ENCODE measurements at regions not wholly inside any gene's neighbourhood (a gene's known extent, or its start where the extent isn't known, plus 50 kb on each side); places are given as distances from the start of the nearest gene placed in this dataset.
"Not testable (repeated sequence)": the region's sequence is repeated elsewhere in the genome, so short reads cannot be mapped to it uniquely, and the experiment has no call there.

DNA sequence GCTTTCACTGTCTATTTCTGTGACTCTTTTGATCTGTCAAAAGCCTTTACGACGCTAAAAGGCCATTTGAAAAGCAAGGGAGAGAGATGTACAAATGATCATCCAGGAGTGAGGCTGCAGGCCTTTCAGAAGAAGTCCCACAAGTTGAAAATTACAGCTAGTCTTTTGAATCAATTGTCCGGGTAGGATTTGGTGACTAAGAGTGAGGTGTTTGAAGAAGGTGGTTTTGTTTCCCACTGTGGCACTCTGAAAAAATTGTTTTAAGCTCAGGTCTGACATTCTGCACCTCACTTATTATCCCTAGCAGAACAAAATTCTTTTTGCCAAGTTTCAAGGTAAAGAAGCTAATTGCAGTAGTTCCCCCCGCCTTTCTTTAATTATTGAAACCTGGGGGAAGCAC is 50.8 kb upstream of the TMEM108 start:
- DNase-seq (no peak), ATAC-seq (ENCODE audit: low FRiP score) (no peak)
- H3K27ac ChIP-seq (ENCODE audit: low read depth in 1 of 2, low read length in 2 of 2): no peak overlapping the region
- H3K36me3 ChIP-seq (ENCODE audit: control insufficient read depth in 1 of 2, insufficient read depth in 2 of 2, low read length in 1 of 2): no peaks in the 10 kb centered on the region
- H3K4me1 ChIP-seq (ENCODE audit: control insufficient read depth in 1 of 2, insufficient read depth in 2 of 2, low read length in 2 of 2): no peaks in the 10 kb centered on the region
- 90% methylated on average over 4 of the region's 4 CpGs for WGBS, 2 donors
- no peak overlapping the region for H3K4me3 ChIP-seq (ENCODE audit: low read length in 2 of 2)
- H3K9me3 ChIP-seq (ENCODE audit: control insufficient read depth, low read length): peaks cover 1% of the 10 kb centered on the region
- intact Hi-C loops (cut with DNase I): no loop called here
- no peaks in the 10 kb centered on the region for H3K27me3 ChIP-seq (ENCODE audit: control insufficient read depth in 1 of 2, insufficient read depth in 2 of 2, low read length in 1 of 2)

GRCh38 chr3:132984181-132984580 is 54.0 kb upstream of the TMEM108 start:
- Histone ChIP-seq H3K4me3 (ENCODE audit: low read length in 2 of 2) (no peak overlapping the region), H3K27ac (ENCODE audit: low read depth in 1 of 2, low read length in 2 of 2) (no peak overlapping the region), H3K4me1 (ENCODE audit: control insufficient read depth in 1 of 2, insufficient read depth in 2 of 2, low read length in 2 of 2) (no peaks in the 10 kb centered on the region), H3K36me3 (ENCODE audit: control insufficient read depth in 1 of 2, insufficient read depth in 2 of 2, low read length in 1 of 2) (no peaks in the 10 kb centered on the region), H3K9me3 (ENCODE audit: control insufficient read depth, low read length) (peaks cover 1% of the 10 kb centered on the region), H3K27me3 (ENCODE audit: control insufficient read depth in 1 of 2, insufficient read depth in 2 of 2, low read length in 1 of 2) (no peaks in the 10 kb centered on the region)
- 78 to 86% methylated on average over 1 of the region's 1 CpG for WGBS, 2 donors
- DNase-seq (no peak), ATAC-seq (ENCODE audit: low FRiP score) (no peak)
- intact Hi-C loops (cut with DNase I): no loop called here

- ATAC-seq (ENCODE audit: low FRiP score): no peak
Observed at GRCh38 chr3:132983143-132983770, 54.9 kb upstream of the TMEM108 start.

GRCh38 chr3:132981719-132982118 is 56.5 kb upstream of the TMEM108 start:
- H3K4me1 ChIP-seq (ENCODE audit: control insufficient read depth in 1 of 2, insufficient read depth in 2 of 2, low read length in 2 of 2): no peaks in the 10 kb centered on the region
- H3K4me3 ChIP-seq (ENCODE audit: low read length in 2 of 2): no peak overlapping the region
- WGBS, 2 donors: 71 to 83% methylated on average over 1 of the region's 1 CpG
- no peaks in the 10 kb centered on the region for H3K9me3 ChIP-seq (ENCODE audit: control insufficient read depth, low read length)
- DNase-seq: no peak
- intact Hi-C loops (cut with DNase I): no loop called here
- no peak for ATAC-seq (ENCODE audit: low FRiP score)
- no peaks in the 10 kb centered on the region for H3K27me3 ChIP-seq (ENCODE audit: control insufficient read depth in 1 of 2, insufficient read depth in 2 of 2, low read length in 1 of 2)
- no peak overlapping the region for H3K27ac ChIP-seq (ENCODE audit: low read depth in 1 of 2, low read length in 2 of 2)
- H3K36me3 ChIP-seq (ENCODE audit: control insufficient read depth in 1 of 2, insufficient read depth in 2 of 2, low read length in 1 of 2): no peaks in the 10 kb centered on the region

More at GRCh38 chr3:132983143-132983770, 54.9 kb upstream of the TMEM108 start:
- WGBS, 2 donors: 35 to 36% methylated on average over 1 of the region's 1 CpG
- intact Hi-C loops (cut with DNase I): no loop called here
- no peak overlapping the region for H3K27ac ChIP-seq (ENCODE audit: low read depth in 1 of 2, low read length in 2 of 2)
- peaks cover 1% of the 10 kb centered on the region for H3K9me3 ChIP-seq (ENCODE audit: control insufficient read depth, low read length)
- no peaks in the 10 kb centered on the region for H3K27me3 ChIP-seq (ENCODE audit: control insufficient read depth in 1 of 2, insufficient read depth in 2 of 2, low read length in 1 of 2)
- H3K4me1 ChIP-seq (ENCODE audit: control insufficient read depth in 1 of 2, insufficient read depth in 2 of 2, low read length in 2 of 2): no peaks in the 10 kb centered on the region
- no peak overlapping the region for H3K4me3 ChIP-seq (ENCODE audit: low read length in 2 of 2)
- H3K36me3 ChIP-seq (ENCODE audit: control insufficient read depth in 1 of 2, insufficient read depth in 2 of 2, low read length in 1 of 2): no peaks in the 10 kb centered on the region
- no peak for DNase-seq

DNA sequence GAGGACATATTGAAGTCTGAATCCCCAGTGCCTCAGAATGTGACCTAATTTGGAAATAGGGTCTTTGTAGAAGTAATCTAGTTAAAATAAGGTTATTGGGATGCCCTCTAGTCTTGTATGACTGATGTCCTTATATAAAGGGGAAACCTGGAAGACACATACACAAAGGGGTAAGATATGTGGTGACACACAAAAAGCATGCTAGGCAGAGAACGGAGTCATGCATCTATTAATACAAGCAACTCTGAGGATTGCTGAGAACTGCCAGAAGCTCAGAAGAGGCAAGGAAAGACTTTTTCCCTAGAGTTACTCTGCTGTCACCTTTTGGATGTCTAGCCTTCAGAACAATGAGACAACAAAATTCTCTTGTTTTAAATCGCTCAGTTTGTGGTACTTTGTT is 58.1 kb upstream of the TMEM108 start:
- ATAC-seq (ENCODE audit: low FRiP score) (no peak), DNase-seq (no peak)
- 76 to 81% methylated on average over 2 of the region's 2 CpGs for WGBS, 2 donors
- no peaks in the 10 kb centered on the region for H3K27me3 ChIP-seq (ENCODE audit: control insufficient read depth in 1 of 2, insufficient read depth in 2 of 2, low read length in 1 of 2)
- H3K27ac ChIP-seq (ENCODE audit: low read depth in 1 of 2, low read length in 2 of 2): no peak overlapping the region
- intact Hi-C loops (cut with DNase I): no loop called here
- H3K36me3 ChIP-seq (ENCODE audit: control insufficient read depth in 1 of 2, insufficient read depth in 2 of 2, low read length in 1 of 2): no peaks in the 10 kb centered on the region
- no peaks in the 10 kb centered on the region for H3K4me1 ChIP-seq (ENCODE audit: control insufficient read depth in 1 of 2, insufficient read depth in 2 of 2, low read length in 2 of 2)
- H3K4me3 ChIP-seq (ENCODE audit: low read length in 2 of 2): no peak overlapping the region
- H3K9me3 ChIP-seq (ENCODE audit: control insufficient read depth, low read length): no peaks in the 10 kb centered on the region

- ATAC-seq (ENCODE audit: low FRiP score): no peak
- 97% methylated on average over 1 of the region's 1 CpG for WGBS, 2 donors
Observed at GRCh38 chr3:132979606-132980005, 58.6 kb upstream of the TMEM108 start.

GRCh38 chr3:132978946-132979345 is 59.2 kb upstream of the TMEM108 start:
- H3K4me3 ChIP-seq (ENCODE audit: low read length in 2 of 2); ATAC-seq (ENCODE audit: low FRiP score); DNase-seq; H3K27ac ChIP-seq (ENCODE audit: low read depth in 1 of 2, low read length in 2 of 2); H3K4me1 ChIP-seq (ENCODE audit: control insufficient read depth in 1 of 2, insufficient read depth in 2 of 2, low read length in 2 of 2); intact Hi-C loops (cut with DNase I); H3K27me3 ChIP-seq (ENCODE audit: control insufficient read depth in 1 of 2, insufficient read depth in 2 of 2, low read length in 1 of 2); H3K36me3 ChIP-seq (ENCODE audit: control insufficient read depth in 1 of 2, insufficient read depth in 2 of 2, low read length in 1 of 2); H3K9me3 ChIP-seq (ENCODE audit: control insufficient read depth, low read length): not testable (repeated sequence)
- WGBS, 2 donors: 73 to 85% methylated on average over 3 of the region's 3 CpGs

More at GRCh38 chr3:132979606-132980005, 58.6 kb upstream of the TMEM108 start:
- Histone ChIP-seq H3K27ac (ENCODE audit: low read depth in 1 of 2, low read length in 2 of 2) (no peak overlapping the region), H3K9me3 (ENCODE audit: control insufficient read depth, low read length) (no peaks in the 10 kb centered on the region), H3K4me3 (ENCODE audit: low read length in 2 of 2) (no peak overlapping the region), H3K27me3 (ENCODE audit: control insufficient read depth in 1 of 2, insufficient read depth in 2 of 2, low read length in 1 of 2) (no peaks in the 10 kb centered on the region), H3K4me1 (ENCODE audit: control insufficient read depth in 1 of 2, insufficient read depth in 2 of 2, low read length in 2 of 2) (no peaks in the 10 kb centered on the region), H3K36me3 (ENCODE audit: control insufficient read depth in 1 of 2, insufficient read depth in 2 of 2, low read length in 1 of 2) (no peaks in the 10 kb centered on the region)
- DNase-seq: no peak
- intact Hi-C loops (cut with DNase I): no loop called here

DNA sequence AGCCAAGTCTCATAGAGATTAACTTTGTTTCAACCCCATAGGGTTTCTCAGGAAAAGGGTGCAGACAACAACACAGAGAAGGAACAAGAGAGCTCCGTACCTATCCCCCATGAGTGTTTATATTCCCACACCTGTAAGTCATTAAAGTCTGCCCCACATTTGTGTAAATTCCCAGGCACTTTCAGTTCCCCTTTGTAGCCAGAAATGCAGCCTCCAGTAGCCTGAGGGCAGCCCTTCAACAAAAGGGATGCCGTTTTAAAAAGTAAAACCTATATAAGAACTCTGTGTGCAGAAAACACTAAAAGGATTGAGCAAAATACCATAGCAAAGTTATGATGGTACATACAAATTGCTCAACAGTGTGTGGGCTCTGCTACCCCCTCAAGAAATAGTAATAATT is 59.7 kb upstream of the TMEM108 start:
- ATAC-seq (ENCODE audit: low FRiP score): no peak
- Histone ChIP-seq H3K36me3 (ENCODE audit: control insufficient read depth in 1 of 2, insufficient read depth in 2 of 2, low read length in 1 of 2) (no peaks in the 10 kb centered on the region), H3K4me1 (ENCODE audit: control insufficient read depth in 1 of 2, insufficient read depth in 2 of 2, low read length in 2 of 2) (no peaks in the 10 kb centered on the region), H3K9me3 (ENCODE audit: control insufficient read depth, low read length) (no peaks in the 10 kb centered on the region), H3K4me3 (ENCODE audit: low read length in 2 of 2) (no peak overlapping the region), H3K27me3 (ENCODE audit: control insufficient read depth in 1 of 2, insufficient read depth in 2 of 2, low read length in 1 of 2) (no peaks in the 10 kb centered on the region), H3K27ac (ENCODE audit: low read depth in 1 of 2, low read length in 2 of 2) (no peak overlapping the region)
- intact Hi-C loops (cut with DNase I): no loop called here
- DNase-seq: no peak
- WGBS, 2 donors: 44 to 57% methylated on average over 2 of the region's 2 CpGs

- DNase-seq (no peak), ATAC-seq (ENCODE audit: low FRiP score) (no peak)
- no peaks in the 10 kb centered on the region for H3K36me3 ChIP-seq (ENCODE audit: control insufficient read depth in 1 of 2, insufficient read depth in 2 of 2, low read length in 1 of 2)
- no peak overlapping the region for H3K27ac ChIP-seq (ENCODE audit: low read depth in 1 of 2, low read length in 2 of 2)
- H3K9me3 ChIP-seq (ENCODE audit: control insufficient read depth, low read length): no peaks in the 10 kb centered on the region
- H3K27me3 ChIP-seq (ENCODE audit: control insufficient read depth in 1 of 2, insufficient read depth in 2 of 2, low read length in 1 of 2): no peaks in the 10 kb centered on the region
- no peaks in the 10 kb centered on the region for H3K4me1 ChIP-seq (ENCODE audit: control insufficient read depth in 1 of 2, insufficient read depth in 2 of 2, low read length in 2 of 2)
- intact Hi-C loops (cut with DNase I): no loop called here
- no peak overlapping the region for H3K4me3 ChIP-seq (ENCODE audit: low read length in 2 of 2)
- WGBS, 2 donors: 65 to 72% methylated on average over 7 of the region's 7 CpGs
Observed at GRCh38 chr3:132974097-132974496, 64.1 kb upstream of the TMEM108 start.

Data from aorta (tissue), 5 donors.